Mononuclear cell (primary cell): ENCODE measurements at regions not wholly inside any gene's neighbourhood (a gene's known extent, or its start where the extent isn't known, plus 50 kb on each side); places are given as distances from the start of the nearest gene placed in this dataset.

Experiments
- H3K27me3 ChIP-seq: 2 replicates; pipeline ENCODE4 v1.6.0; 2011; ENCODE audit warnings: low read length, control low read depth; ENCODE audit not compliant: insufficient read depth
- H3K4me1 ChIP-seq: 2 replicates; pipeline ENCODE4 v1.5.1; 2011; ENCODE audit warnings: mild to moderate bottlenecking, low read length, control low read depth; ENCODE audit not compliant: insufficient read depth
- H3K4me3 ChIP-seq: 2 replicates; pipeline ENCODE4 v1.5.1; 2011; ENCODE audit warnings: mild to moderate bottlenecking, low read length, moderate library complexity
- H3K9me3 ChIP-seq: 2 replicates; pipeline ENCODE4 v1.5.1; 2011; ENCODE audit warnings: low read depth, mild to moderate bottlenecking, control low read depth, low read length

- Histone ChIP-seq H3K27me3 (no peaks in the 10 kb centered on the region), H3K9me3 (peaks cover under 1% of the 10 kb centered on the region), H3K4me3 (no peak overlapping the region), H3K4me1 (peaks cover 13% of the 10 kb centered on the region)
Observed at GRCh38 chr16:72666267-72666666, 381.7 kb downstream of the ZFHX3 start.

- no peaks in the 10 kb centered on the region for H3K9me3 ChIP-seq
- peaks cover 13% of the 10 kb centered on the region for H3K4me1 ChIP-seq
- H3K27me3 ChIP-seq: no peaks in the 10 kb centered on the region
- peak overlapping the region; percentile 81 for H3K4me3 ChIP-seq
Observed at GRCh38 chr16:72665701-72666100, 382.2 kb downstream of the ZFHX3 start.

- no peaks in the 10 kb centered on the region for H3K27me3 ChIP-seq
- peaks cover 13% of the 10 kb centered on the region for H3K4me1 ChIP-seq
- H3K4me3 ChIP-seq: peak overlapping the region; percentile 81
- no peaks in the 10 kb centered on the region for H3K9me3 ChIP-seq
Observed at GRCh38 chr16:72664509-72665408, 383.2 kb downstream of the ZFHX3 start.

GRCh38 chr16:72664056-72664508 lies 383.8 kb downstream of the ZFHX3 start:
- peaks cover 16% of the 10 kb centered on the region for H3K4me1 ChIP-seq
- H3K4me3 ChIP-seq: peak overlapping the region; percentile 81

GRCh38 chr16:72658888-72659717 lies 388.8 kb downstream of the ZFHX3 start:
- Histone ChIP-seq H3K4me3 (no peak overlapping the region), H3K4me1 (peaks cover 10% of the 10 kb centered on the region), H3K9me3 (no peaks in the 10 kb centered on the region), H3K27me3 (no peaks in the 10 kb centered on the region)

More at GRCh38 chr16:72664056-72664508, 383.8 kb downstream of the ZFHX3 start:
- Histone ChIP-seq H3K9me3 (no peaks in the 10 kb centered on the region), H3K27me3 (no peaks in the 10 kb centered on the region)

- Histone ChIP-seq H3K9me3 (no peaks in the 10 kb centered on the region), H3K4me1 (peaks cover 3% of the 10 kb centered on the region), H3K27me3 (no peaks in the 10 kb centered on the region), H3K4me3 (no peak overlapping the region)
Observed at GRCh38 chr16:72657791-72658190, 390.1 kb downstream of the ZFHX3 start.

- Histone ChIP-seq H3K4me3 (no peak overlapping the region), H3K4me1 (peaks cover 3% of the 10 kb centered on the region), H3K9me3 (no peaks in the 10 kb centered on the region), H3K27me3 (no peaks in the 10 kb centered on the region)
Observed at GRCh38 chr16:72657164-72657563, 390.8 kb downstream of the ZFHX3 start.

GRCh38 chr16:72654535-72654934 lies 393.4 kb downstream of the ZFHX3 start:
- H3K9me3 ChIP-seq: no peaks in the 10 kb centered on the region
- H3K4me1 ChIP-seq: peaks cover 3% of the 10 kb centered on the region
- H3K4me3 ChIP-seq: no peak overlapping the region
- no peaks in the 10 kb centered on the region for H3K27me3 ChIP-seq

- Histone ChIP-seq H3K4me1 (no peaks in the 10 kb centered on the region), H3K4me3 (no peak overlapping the region), H3K9me3 (no peaks in the 10 kb centered on the region), H3K27me3 (no peaks in the 10 kb centered on the region)
Observed at GRCh38 chr16:72649254-72649944, 398.5 kb downstream of the ZFHX3 start.

GRCh38 chr16:72646615-72647014 lies 401.3 kb downstream of the ZFHX3 start:
- H3K4me3 ChIP-seq: no peak overlapping the region
- no peaks in the 10 kb centered on the region for H3K9me3 ChIP-seq
- no peaks in the 10 kb centered on the region for H3K27me3 ChIP-seq
- no peaks in the 10 kb centered on the region for H3K4me1 ChIP-seq

GRCh38 chr16:72645538-72645937 lies 402.4 kb downstream of the ZFHX3 start:
- H3K4me3 ChIP-seq: no peak overlapping the region
- no peaks in the 10 kb centered on the region for H3K4me1 ChIP-seq
- no peaks in the 10 kb centered on the region for H3K27me3 ChIP-seq
- H3K9me3 ChIP-seq: no peaks in the 10 kb centered on the region

- H3K9me3 ChIP-seq: no peaks in the 10 kb centered on the region
- H3K4me3 ChIP-seq: no peak overlapping the region
- no peaks in the 10 kb centered on the region for H3K27me3 ChIP-seq
- no peaks in the 10 kb centered on the region for H3K4me1 ChIP-seq
Observed at GRCh38 chr16:72644911-72645310, 403.0 kb downstream of the ZFHX3 start.

- no peaks in the 10 kb centered on the region for H3K27me3 ChIP-seq
- H3K9me3 ChIP-seq: no peaks in the 10 kb centered on the region
- H3K4me3 ChIP-seq: no peak overlapping the region
- no peaks in the 10 kb centered on the region for H3K4me1 ChIP-seq
Observed at GRCh38 chr16:72639494-72639893, 408.4 kb downstream of the ZFHX3 start.

- Histone ChIP-seq H3K9me3 (no peaks in the 10 kb centered on the region), H3K4me1 (no peaks in the 10 kb centered on the region), H3K4me3 (no peak overlapping the region), H3K27me3 (no peaks in the 10 kb centered on the region)
Observed at GRCh38 chr16:72637306-72637705, 410.6 kb downstream of the ZFHX3 start.

GRCh38 chr16:72635694-72636093 lies 412.2 kb downstream of the ZFHX3 start:
- Histone ChIP-seq H3K27me3 (no peaks in the 10 kb centered on the region), H3K9me3 (no peaks in the 10 kb centered on the region)

More at GRCh38 chr16:72635694-72636093, 412.2 kb downstream of the ZFHX3 start:
- Histone ChIP-seq H3K4me3 (no peak overlapping the region), H3K4me1 (no peaks in the 10 kb centered on the region)
